Bronchial epithelial cell (primary cell): ENCODE measurements at regions not wholly inside any gene's neighbourhood (a gene's known extent, or its start where the extent isn't known, plus 50 kb on each side); places are given as distances from the start of the nearest gene placed in this dataset.

ENCODE experiments used
- DNase-seq: peaks from one replicate; pipeline ENCODE4 v3.0.0-alpha.2; 2010; ENCODE audit warnings: low read depth
- FAIRE-seq: peaks from 2 replicates; lab custom pipeline; 2011; peaks lifted over from hg19 to GRCh38; lab: Jason Lieb, UNC
- H3K27me3 ChIP-seq: 2 replicates; pipeline ENCODE4 v1.5.1; 2011; ENCODE audit warnings: low read length; ENCODE audit not compliant: control insufficient read depth, insufficient read depth
- H3K36me3 ChIP-seq: 2 replicates; pipeline ENCODE4 v1.5.1; 2011; ENCODE audit warnings: low read length; ENCODE audit not compliant: control insufficient read depth, insufficient read depth
- H3K4me3 ChIP-seq: 2 replicates; pipeline ENCODE4 v1.5.1; 2011; ENCODE audit warnings: mild to moderate bottlenecking, low read depth, low read length, control low read depth
- TF ChIP-seq, protein P1 (sequence below): IDR thresholded peaks from 2 replicates; pipeline ENCODE4 v1.5.1; 2011; ENCODE audit warnings: mild to moderate bottlenecking, moderate library complexity, low read length, control low read depth, inconsistent platforms; ENCODE audit not compliant: insufficient read depth, severe bottlenecking

DNA sequence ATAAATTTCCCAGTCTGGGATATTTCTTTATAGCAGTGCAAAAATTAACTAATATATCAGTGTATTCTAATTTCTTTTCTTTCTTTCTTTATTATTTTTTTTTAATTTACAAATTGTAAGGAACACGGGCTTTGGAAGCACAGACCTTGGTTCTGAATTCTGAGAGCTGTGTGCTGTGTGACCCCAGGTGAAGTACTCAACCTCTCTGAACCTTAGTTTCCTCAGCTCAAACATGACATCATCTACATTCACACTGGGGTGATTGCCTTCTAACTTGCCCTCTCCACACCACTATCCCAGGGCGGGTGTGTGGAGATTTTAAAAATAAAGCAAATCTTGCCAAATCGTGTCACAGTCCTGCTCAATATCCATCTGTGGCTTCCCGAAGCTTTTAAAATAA is 282.8 kb downstream of the C12orf75 start:
- no peak for FAIRE-seq

DNA sequence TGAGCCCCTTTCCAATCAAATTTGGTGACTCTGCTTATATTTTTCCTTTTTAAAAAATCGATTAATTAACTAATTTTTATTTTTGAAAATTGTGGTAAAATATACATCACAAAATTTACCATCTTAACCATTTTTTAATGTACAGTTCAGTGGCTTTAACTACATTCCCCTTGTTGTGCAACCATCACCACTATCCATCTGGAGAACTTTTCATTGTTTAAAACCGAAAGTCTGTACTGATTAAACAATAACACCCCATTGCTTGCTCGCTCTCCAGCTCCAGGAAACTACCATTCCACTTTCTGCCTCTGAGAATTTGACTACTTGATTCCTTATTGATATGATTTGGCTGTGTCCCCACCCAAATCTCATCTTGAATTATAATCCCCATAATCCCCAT is 283.4 kb downstream of the C12orf75 start:
- TF ChIP-seq, protein P1, sequence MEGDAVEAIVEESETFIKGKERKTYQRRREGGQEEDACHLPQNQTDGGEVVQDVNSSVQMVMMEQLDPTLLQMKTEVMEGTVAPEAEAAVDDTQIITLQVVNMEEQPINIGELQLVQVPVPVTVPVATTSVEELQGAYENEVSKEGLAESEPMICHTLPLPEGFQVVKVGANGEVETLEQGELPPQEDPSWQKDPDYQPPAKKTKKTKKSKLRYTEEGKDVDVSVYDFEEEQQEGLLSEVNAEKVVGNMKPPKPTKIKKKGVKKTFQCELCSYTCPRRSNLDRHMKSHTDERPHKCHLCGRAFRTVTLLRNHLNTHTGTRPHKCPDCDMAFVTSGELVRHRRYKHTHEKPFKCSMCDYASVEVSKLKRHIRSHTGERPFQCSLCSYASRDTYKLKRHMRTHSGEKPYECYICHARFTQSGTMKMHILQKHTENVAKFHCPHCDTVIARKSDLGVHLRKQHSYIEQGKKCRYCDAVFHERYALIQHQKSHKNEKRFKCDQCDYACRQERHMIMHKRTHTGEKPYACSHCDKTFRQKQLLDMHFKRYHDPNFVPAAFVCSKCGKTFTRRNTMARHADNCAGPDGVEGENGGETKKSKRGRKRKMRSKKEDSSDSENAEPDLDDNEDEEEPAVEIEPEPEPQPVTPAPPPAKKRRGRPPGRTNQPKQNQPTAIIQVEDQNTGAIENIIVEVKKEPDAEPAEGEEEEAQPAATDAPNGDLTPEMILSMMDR: no peak
- H3K27me3 ChIP-seq: no peaks in the 10 kb centered on the region
- no peak overlapping the region for H3K4me3 ChIP-seq
- DNase-seq (no peak), FAIRE-seq (no peak)
- H3K36me3 ChIP-seq: no peaks in the 10 kb centered on the region

More for the DNA sequence above, 282.8 kb downstream of the C12orf75 start:
- Histone ChIP-seq H3K4me3 (no peak overlapping the region), H3K27me3 (no peaks in the 10 kb centered on the region), H3K36me3 (no peaks in the 10 kb centered on the region)
- DNase-seq: no peak
- TF ChIP-seq, protein P1: no peak

DNA sequence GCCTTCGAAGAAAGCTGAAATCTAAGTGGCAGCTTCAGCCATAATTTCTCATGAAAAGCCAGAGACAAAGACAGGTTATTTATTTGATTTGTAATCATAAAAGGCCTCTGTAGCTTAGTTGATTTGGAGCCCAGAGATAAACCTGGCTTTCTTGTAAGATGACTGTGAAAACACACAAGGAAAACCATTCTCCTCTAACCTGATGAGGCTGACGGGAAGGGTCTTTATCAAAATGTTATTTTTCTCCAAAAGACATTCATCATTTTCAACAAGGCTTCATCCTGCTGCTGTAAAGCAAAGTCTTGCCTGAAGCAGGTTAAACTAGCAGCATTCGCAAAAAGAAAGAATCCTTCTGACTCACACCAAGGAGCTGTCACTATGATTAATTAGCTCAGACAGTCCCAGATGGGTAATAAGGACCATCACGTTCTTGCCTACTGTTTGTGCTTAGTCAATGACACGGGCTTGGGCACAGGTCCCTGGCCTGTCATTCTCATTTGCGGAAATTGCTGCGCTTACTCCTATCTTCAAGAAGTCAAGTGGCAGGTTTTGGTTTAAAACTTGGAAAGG is 286.6 kb downstream of the C12orf75 start:
- no peak overlapping the region for H3K4me3 ChIP-seq
- H3K27me3 ChIP-seq: no peaks in the 10 kb centered on the region
- FAIRE-seq (no peak), DNase-seq (peak; percentile 45)
- TF ChIP-seq, protein P1: no peak
- H3K36me3 ChIP-seq: no peaks in the 10 kb centered on the region

DNA sequence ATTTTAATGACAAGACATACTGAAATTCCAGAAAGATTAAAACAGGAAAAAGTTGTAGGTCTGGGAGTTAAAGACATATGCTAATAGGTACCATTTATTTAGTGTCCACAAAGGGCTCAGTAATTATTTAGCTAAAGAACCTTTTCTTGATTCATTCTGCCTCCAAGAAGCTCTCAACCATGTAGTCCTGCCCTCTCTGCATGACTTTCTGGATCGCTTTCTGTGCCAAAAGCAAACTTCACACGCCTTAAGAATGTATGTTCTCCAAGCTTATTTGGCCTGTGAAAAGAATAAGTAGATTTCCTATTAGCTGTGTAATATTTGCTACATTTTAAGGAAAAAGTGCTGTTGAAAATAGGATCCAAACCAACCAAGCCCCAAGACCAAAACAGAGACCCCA is 291.7 kb downstream of the C12orf75 start:
- no peak for FAIRE-seq
- DNase-seq: no peak
- Histone ChIP-seq H3K36me3 (no peaks in the 10 kb centered on the region), H3K4me3 (no peak overlapping the region), H3K27me3 (no peaks in the 10 kb centered on the region)
- TF ChIP-seq, protein P1: no peak

DNA sequence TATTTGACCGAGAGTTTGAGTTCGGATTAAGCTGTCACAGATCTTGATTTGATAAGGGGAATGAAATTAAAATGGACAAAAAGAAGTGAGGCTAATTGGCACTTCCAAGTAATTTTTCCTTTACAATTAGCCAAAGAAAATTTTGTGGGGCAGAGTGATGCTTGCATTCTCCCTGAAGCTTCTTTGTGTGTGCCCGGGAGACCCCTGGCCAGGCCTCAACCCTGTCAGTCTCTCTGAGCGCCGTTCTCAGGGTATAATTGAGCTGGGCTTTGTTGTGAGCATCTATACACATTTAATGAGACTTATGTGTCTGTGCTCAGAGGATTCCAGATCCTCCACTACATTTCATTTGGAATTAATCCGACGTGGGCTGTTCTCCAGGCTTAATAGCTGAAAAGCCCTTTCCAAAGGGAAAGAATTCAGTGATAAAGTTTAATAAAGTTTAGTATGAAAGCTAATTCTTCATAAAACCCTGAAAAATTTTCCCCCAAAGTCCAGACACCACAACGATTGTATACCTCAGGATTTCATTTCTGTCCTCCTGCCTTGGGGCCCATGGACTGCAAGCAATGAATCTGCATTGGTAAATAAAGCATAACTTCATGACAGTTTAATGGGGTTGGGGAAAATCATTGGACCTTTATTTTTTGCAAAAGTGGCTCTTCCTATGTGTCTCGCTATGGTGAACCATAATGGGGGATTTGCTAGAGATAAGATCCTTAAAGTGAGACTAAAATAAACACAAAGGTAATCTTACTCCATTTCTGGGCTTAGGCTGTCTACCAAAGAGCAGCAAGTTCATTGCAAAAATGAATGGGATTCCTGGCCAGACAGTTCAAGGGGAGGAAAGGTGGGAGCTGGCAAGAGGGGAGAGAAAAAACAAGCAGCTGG is 292.6 kb downstream of the C12orf75 start:
- FAIRE-seq (no peak), DNase-seq (no peak)
- Histone ChIP-seq H3K27me3 (no peaks in the 10 kb centered on the region), H3K4me3 (no peak overlapping the region), H3K36me3 (no peaks in the 10 kb centered on the region)
- TF ChIP-seq, protein P1: no peak
